ENCODE measurements at regions not wholly inside any gene's neighbourhood (a gene's known extent, or its start where the extent isn't known, plus 50 kb on each side); places are given as distances from the start of the nearest gene placed in this dataset.

DNA sequence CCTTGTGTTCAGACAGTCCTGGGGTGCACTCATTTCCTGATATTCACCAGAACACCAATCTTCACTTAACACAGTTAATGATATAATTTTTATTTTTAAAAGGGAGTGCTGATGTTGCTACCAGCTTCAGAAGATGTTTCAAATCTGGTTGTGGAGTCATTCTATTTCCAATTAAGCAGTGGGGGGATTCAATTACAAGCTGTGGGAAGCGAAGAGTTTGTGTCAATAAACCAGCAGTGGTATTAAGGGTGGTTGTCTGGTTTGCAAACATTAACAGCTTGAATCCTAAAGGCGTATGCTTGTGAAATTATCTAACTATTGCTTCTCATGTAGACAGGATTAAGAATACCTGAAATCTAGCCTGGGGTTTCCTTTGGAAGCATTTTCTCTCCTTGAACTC is 1637.5 kb upstream of the GOT2 start:
- TF ChIP-seq, protein P1, sequence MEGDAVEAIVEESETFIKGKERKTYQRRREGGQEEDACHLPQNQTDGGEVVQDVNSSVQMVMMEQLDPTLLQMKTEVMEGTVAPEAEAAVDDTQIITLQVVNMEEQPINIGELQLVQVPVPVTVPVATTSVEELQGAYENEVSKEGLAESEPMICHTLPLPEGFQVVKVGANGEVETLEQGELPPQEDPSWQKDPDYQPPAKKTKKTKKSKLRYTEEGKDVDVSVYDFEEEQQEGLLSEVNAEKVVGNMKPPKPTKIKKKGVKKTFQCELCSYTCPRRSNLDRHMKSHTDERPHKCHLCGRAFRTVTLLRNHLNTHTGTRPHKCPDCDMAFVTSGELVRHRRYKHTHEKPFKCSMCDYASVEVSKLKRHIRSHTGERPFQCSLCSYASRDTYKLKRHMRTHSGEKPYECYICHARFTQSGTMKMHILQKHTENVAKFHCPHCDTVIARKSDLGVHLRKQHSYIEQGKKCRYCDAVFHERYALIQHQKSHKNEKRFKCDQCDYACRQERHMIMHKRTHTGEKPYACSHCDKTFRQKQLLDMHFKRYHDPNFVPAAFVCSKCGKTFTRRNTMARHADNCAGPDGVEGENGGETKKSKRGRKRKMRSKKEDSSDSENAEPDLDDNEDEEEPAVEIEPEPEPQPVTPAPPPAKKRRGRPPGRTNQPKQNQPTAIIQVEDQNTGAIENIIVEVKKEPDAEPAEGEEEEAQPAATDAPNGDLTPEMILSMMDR (IDR thresholded peaks at IDR 0.05): no peak
- no peak for TF ChIP-seq POLR2A (IDR thresholded peaks at IDR 0.05)
